ENCODE measurements at regions not wholly inside any gene's neighbourhood (a gene's known extent, or its start where the extent isn't known, plus 50 kb on each side); places are given as distances from the start of the nearest gene placed in this dataset.
A peak's percentile ranks its signal among the peaks of the same experiment; 100 is the strongest.

GRCh38 chr18:61199171-61199848, 133.9 kb upstream of the CDH20 start:
- DNase-seq (ENCODE audit: low read depth): peak; percentile 35
- no peak overlapping the region for H3K4me3 ChIP-seq (ENCODE audit: low read length)
- TF ChIP-seq CTCF (conservative IDR thresholded peaks at IDR 0.05; ENCODE audit: low read depth, low read length): no peak

GRCh38 chr18:61201511-61201910, 131.7 kb upstream of the CDH20 start:
- no peak for TF ChIP-seq CTCF (conservative IDR thresholded peaks at IDR 0.05; ENCODE audit: low read depth, low read length)
- DNase-seq (ENCODE audit: low read depth): no peak
- no peak overlapping the region for H3K4me3 ChIP-seq (ENCODE audit: low read length)

- no peak for TF ChIP-seq CTCF (conservative IDR thresholded peaks at IDR 0.05; ENCODE audit: low read depth, low read length)
- no peak overlapping the region for H3K4me3 ChIP-seq (ENCODE audit: low read length)
- DNase-seq (ENCODE audit: low read depth): no peak
These were observed 130.1 kb upstream of the CDH20 start for GRCh38 chr18:61203151-61203550.

GRCh38 chr18:61209801-61210200, 123.4 kb upstream of the CDH20 start:
- no peak for TF ChIP-seq CTCF (conservative IDR thresholded peaks at IDR 0.05; ENCODE audit: low read depth, low read length)
- DNase-seq (ENCODE audit: low read depth): no peak
- no peak overlapping the region for H3K4me3 ChIP-seq (ENCODE audit: low read length)

GRCh38 chr18:61216051-61216450, 117.2 kb upstream of the CDH20 start:
- TF ChIP-seq CTCF (conservative IDR thresholded peaks at IDR 0.05; ENCODE audit: low read depth, low read length): no peak
- no peak for DNase-seq (ENCODE audit: low read depth)
- no peak overlapping the region for H3K4me3 ChIP-seq (ENCODE audit: low read length)

GRCh38 chr18:61222206-61222605, 111.0 kb upstream of the CDH20 start:
- TF ChIP-seq CTCF (conservative IDR thresholded peaks at IDR 0.05; ENCODE audit: low read depth, low read length): no peak
- DNase-seq (ENCODE audit: low read depth): no peak

GRCh38 chr18:61225336-61225735, 107.9 kb upstream of the CDH20 start:
- no peak overlapping the region for H3K4me3 ChIP-seq (ENCODE audit: low read length)
- no peak for TF ChIP-seq CTCF (conservative IDR thresholded peaks at IDR 0.05; ENCODE audit: low read depth, low read length)

More at GRCh38 chr18:61222206-61222605, 111.0 kb upstream of the CDH20 start:
- no peak overlapping the region for H3K4me3 ChIP-seq (ENCODE audit: low read length)

More at GRCh38 chr18:61225336-61225735, 107.9 kb upstream of the CDH20 start:
- no peak for DNase-seq (ENCODE audit: low read depth)
